ENCODE measurements at regions not wholly inside any gene's neighbourhood (a gene's known extent, or its start where the extent isn't known, plus 50 kb on each side); places are given as distances from the start of the nearest gene placed in this dataset.
"Not testable (repeated sequence)": the region's sequence is repeated elsewhere in the genome, so short reads cannot be mapped to it uniquely, and the experiment has no call there.

DNA sequence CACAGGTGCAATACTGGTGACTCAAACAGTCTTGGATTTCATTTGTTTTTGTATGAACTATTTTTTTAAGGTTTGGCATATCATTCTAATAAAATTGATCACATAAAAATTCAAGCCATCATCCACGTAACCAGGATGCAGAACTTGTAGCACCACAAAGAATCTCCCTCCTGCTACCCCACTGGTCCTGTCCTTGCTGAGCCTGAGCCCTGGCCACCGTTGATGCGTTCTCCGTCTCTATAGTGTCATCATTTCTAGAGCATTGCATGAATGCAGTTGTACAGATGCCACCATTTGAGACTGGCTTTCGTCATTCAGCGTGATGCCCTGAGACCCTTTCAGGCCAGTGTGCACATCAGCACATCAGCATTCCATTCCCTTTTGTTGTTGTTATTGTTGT is 273.5 kb downstream of the TCERG1L start:
- no peak for DNase-seq

DNA sequence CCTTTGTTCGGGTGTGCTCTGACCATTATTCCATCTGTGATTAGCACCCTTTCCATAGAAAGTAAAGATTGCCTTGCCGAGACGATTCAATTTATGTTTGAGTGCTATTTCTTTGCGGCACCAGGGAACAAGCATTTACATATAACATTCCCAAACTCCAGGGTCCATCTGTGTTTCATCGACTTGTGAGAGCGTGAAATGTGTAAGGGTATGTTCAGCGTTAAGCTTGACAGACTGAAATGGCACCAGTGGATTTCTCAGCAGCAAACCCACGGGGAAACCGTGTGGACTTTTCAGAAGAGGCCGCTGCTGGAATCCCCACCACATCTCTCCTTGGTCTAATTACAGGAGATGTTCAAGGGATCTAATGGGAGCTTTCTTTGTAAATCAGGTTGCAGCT is 270.5 kb downstream of the TCERG1L start:
- no peak for DNase-seq

DNA sequence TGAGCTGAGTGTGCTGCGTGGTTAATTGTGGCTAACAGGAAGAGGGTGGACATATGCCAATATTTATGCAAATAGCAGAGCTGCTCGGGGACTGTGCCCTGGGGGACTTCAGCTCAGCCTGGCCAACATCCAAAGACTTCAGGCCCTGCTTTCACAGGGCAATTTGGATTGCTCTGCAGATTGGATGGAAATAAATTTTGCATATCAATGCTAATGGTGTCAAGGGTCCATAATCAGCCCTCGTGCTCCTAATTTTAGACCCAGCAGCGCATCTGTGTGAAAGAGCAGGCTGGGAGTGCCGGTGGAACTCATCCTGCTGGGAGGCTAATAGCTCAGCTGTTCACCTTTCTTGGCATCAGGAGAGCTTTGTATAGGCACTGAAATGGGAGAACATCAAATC is 270.1 kb downstream of the TCERG1L start:
- no peak for DNase-seq

DNA sequence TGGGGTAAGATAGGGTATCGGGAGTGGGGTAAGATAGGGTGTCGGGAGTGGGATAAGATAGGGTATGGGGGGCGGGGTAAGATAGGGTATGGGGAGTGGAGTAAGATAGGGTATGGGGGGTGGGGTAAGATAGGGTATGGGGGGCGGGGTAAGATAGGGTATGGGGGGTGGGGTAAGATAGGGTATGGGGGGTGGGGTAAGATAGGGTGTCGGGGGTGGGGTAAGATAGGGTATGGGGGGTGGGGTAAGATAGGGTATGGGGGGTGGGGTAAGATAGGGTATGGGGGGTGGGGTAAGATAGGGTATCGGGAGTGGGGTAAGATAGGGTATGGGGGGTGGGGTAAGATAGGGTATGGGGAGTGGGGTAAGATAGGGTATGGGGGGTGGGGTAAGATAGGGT is 269.5 kb downstream of the TCERG1L start:
- DNase-seq: not testable (repeated sequence)

Measured in stimulated activated CD4-positive, alpha-beta T cell treated with anti-CD3 and anti-CD28 coated beads, Interleukin-2, amount 100 ng/mL, for 24 hours (primary cell).